ENCODE measurements at regions not wholly inside any gene's neighbourhood (a gene's known extent, or its start where the extent isn't known, plus 50 kb on each side); places are given as distances from the start of the nearest gene placed in this dataset.

GRCh38 chr16:66292241-66292935 is 74.1 kb upstream of the CDH5 start:
- no peaks in the 10 kb centered on the region for H4K20me1 ChIP-seq (ENCODE audit: control insufficient read depth, insufficient read depth, low read depth, low read length)
- H3K9me3 ChIP-seq (ENCODE audit: control insufficient read depth, insufficient read depth, low read length), result no peaks in the 10 kb centered on the region
- no peak for TF ChIP-seq CTCF (IDR thresholded peaks at IDR 0.05; ENCODE audit: low read depth, low read length, poor library complexity, severe bottlenecking)
- no peak for TF ChIP-seq EZH2phosphoT487 (IDR thresholded peaks at IDR 0.05; ENCODE audit: borderline replicate concordance, low read length)

GRCh38 chr16:66291833-66292232 is 74.7 kb upstream of the CDH5 start:
- no peaks in the 10 kb centered on the region for H3K79me2 ChIP-seq (ENCODE audit: control insufficient read depth, low read length)
- no peaks in the 10 kb centered on the region for H3K4me1 ChIP-seq (ENCODE audit: control insufficient read depth, low read length)
- H3K27ac ChIP-seq (ENCODE audit: low read depth, low read length), result no peak overlapping the region
- H4K20me1 ChIP-seq (ENCODE audit: control insufficient read depth, insufficient read depth, low read depth, low read length), result no peaks in the 10 kb centered on the region
- H3K4me2 ChIP-seq (ENCODE audit: low read length), result no peak overlapping the region
- no peak overlapping the region for H3K4me3 ChIP-seq (ENCODE audit: low read length)
- H3K27me3 ChIP-seq (ENCODE audit: control insufficient read depth, low read length), result no peaks in the 10 kb centered on the region
- no peaks in the 10 kb centered on the region for H3F3A ChIP-seq (ENCODE audit: control insufficient read depth, insufficient read depth)
- no peaks in the 10 kb centered on the region for H3K36me3 ChIP-seq (ENCODE audit: control insufficient read depth, low read length)
- H3K9me2 ChIP-seq (replicated peaks; ENCODE audit: control insufficient read depth, low read length), result no peaks in the 10 kb centered on the region
- H3K9me3 ChIP-seq (ENCODE audit: control insufficient read depth, insufficient read depth, low read length), result no peaks in the 10 kb centered on the region
- TF ChIP-seq CTCF (IDR thresholded peaks at IDR 0.05; ENCODE audit: low read depth, low read length, poor library complexity, severe bottlenecking) (no peak), EZH2phosphoT487 (IDR thresholded peaks at IDR 0.05; ENCODE audit: borderline replicate concordance, low read length) (no peak)

More at GRCh38 chr16:66292241-66292935, 74.1 kb upstream of the CDH5 start:
- H3K27me3 ChIP-seq (ENCODE audit: control insufficient read depth, low read length), result no peaks in the 10 kb centered on the region
- no peak overlapping the region for H3K4me3 ChIP-seq (ENCODE audit: low read length)
- no peak overlapping the region for H3K4me2 ChIP-seq (ENCODE audit: low read length)
- H3F3A ChIP-seq (ENCODE audit: control insufficient read depth, insufficient read depth), result no peaks in the 10 kb centered on the region
- H3K27ac ChIP-seq (ENCODE audit: low read depth, low read length), result no peak overlapping the region
- H3K4me1 ChIP-seq (ENCODE audit: control insufficient read depth, low read length), result no peaks in the 10 kb centered on the region
- no peaks in the 10 kb centered on the region for H3K36me3 ChIP-seq (ENCODE audit: control insufficient read depth, low read length)
- no peaks in the 10 kb centered on the region for H3K9me2 ChIP-seq (replicated peaks; ENCODE audit: control insufficient read depth, low read length)
- H3K79me2 ChIP-seq (ENCODE audit: control insufficient read depth, low read length), result no peaks in the 10 kb centered on the region

DNA sequence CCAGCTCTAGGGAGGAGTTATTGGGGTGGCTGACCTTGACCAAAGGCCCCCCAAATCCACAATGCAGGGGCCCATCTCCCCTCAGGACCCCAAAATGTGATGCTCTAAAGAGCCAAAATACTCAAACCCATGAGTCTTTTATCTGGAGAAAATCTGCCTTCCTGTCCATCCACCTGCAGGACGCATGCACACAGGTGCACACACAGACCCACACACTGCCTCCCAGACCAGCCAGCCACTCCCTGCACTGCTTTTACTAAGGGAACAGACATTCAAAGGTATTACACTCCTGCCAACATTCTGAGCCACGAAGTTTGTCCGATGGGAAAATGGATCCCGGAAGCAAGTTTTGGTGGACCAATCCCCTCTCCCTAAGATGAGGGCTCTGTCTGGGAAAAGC is 76.1 kb upstream of the CDH5 start:
- no peak overlapping the region for H3K4me2 ChIP-seq (ENCODE audit: low read length)
- no peaks in the 10 kb centered on the region for H4K20me1 ChIP-seq (ENCODE audit: control insufficient read depth, insufficient read depth, low read depth, low read length)
- H3K27ac ChIP-seq (ENCODE audit: low read depth, low read length), result no peak overlapping the region
- TF ChIP-seq EZH2phosphoT487 (IDR thresholded peaks at IDR 0.05; ENCODE audit: borderline replicate concordance, low read length) (no peak), CTCF (IDR thresholded peaks at IDR 0.05; ENCODE audit: low read depth, low read length, poor library complexity, severe bottlenecking) (no peak)
- H3K4me1 ChIP-seq (ENCODE audit: control insufficient read depth, low read length), result no peaks in the 10 kb centered on the region
- no peaks in the 10 kb centered on the region for H3K79me2 ChIP-seq (ENCODE audit: control insufficient read depth, low read length)
- H3K4me3 ChIP-seq (ENCODE audit: low read length), result no peak overlapping the region
- no peaks in the 10 kb centered on the region for H3K9me3 ChIP-seq (ENCODE audit: control insufficient read depth, insufficient read depth, low read length)
- no peaks in the 10 kb centered on the region for H3F3A ChIP-seq (ENCODE audit: control insufficient read depth, insufficient read depth)
- H3K27me3 ChIP-seq (ENCODE audit: control insufficient read depth, low read length), result no peaks in the 10 kb centered on the region
- no peaks in the 10 kb centered on the region for H3K9me2 ChIP-seq (replicated peaks; ENCODE audit: control insufficient read depth, low read length)
- no peaks in the 10 kb centered on the region for H3K36me3 ChIP-seq (ENCODE audit: control insufficient read depth, low read length)

All from DOHH2 (cell line).